ENCODE measurements at regions not wholly inside any gene's neighbourhood (a gene's known extent, or its start where the extent isn't known, plus 50 kb on each side); places are given as distances from the start of the nearest gene placed in this dataset.

- no peak for DNase-seq (ENCODE audit: low read depth in 2 of 2)
Measured at GRCh38 chr5:135662061-135662481, 83.3 kb upstream of the CXCL14 start.

GRCh38 chr5:135660826-135661575 is 82.2 kb upstream of the CXCL14 start:
- no peak for DNase-seq (ENCODE audit: low read depth in 2 of 2)

GRCh38 chr5:135657536-135658305 is 78.9 kb upstream of the CXCL14 start:
- DNase-seq (ENCODE audit: low read depth in 2 of 2), result no peak

GRCh38 chr5:135655468-135655815 is 76.7 kb upstream of the CXCL14 start:
- DNase-seq (ENCODE audit: low read depth in 2 of 2), result no peak

DNA sequence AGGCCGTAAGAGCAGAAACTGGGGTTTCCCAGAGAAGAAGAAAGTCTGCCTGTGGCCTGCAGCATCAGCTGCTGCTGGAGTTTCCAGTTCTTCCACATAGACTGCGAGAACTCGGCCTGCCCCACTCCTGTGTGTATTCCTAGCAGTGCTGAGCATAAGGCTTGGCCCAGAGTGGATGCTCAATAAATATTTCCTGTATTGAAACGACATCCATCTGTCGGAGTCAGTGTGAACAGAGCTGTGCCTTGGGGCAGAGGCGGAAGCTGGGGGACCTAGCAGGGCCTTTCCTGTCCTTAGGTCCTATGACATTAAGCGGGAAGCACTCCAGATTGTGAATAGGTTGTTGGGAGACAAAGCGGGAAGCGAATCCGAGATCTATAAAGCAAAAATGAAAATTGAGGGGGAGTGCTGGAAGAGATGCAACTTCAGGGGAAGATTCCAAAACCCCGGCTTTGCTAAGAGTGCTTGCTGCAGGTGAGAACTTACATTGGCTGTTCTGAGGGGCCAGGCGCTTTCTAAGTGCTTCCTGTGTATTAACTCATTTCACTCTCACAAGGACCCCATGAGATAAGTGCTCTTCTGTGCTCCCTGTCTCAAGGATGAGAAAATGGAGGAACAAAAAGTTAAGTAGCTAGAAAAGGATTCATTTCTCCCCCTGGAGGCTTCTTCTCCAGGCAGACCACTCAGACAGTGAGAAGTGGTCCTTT is 76.1 kb upstream of the CXCL14 start:
- DNase-seq (ENCODE audit: low read depth in 2 of 2), result no peak

GRCh38 chr5:135651156-135651555 is 72.4 kb upstream of the CXCL14 start:
- DNase-seq (ENCODE audit: low read depth in 2 of 2), result no peak

DNA sequence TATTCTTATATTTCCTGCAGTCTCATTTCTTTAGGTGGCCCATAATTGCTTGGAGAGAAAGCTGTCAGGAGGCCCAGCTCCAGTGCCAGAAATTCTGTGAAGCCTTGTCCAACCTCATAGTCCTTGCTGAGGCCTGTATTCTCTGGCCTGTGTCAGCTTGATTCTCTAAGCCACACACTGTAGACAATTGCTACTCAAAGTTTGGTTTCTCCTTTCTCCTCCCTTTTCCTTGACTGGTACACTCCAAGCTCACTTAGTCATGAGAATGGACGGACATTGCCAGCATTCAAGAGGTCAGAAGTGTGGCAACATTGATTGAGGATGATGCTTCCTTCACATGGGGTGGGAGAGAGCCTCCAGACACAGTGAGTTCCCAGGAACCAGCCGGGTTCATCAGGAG is 71.3 kb upstream of the CXCL14 start:
- DNase-seq (ENCODE audit: low read depth in 2 of 2), result no peak

GRCh38 chr5:135649435-135649834 is 70.6 kb upstream of the CXCL14 start:
- no peak for DNase-seq (ENCODE audit: low read depth in 2 of 2)

DNA sequence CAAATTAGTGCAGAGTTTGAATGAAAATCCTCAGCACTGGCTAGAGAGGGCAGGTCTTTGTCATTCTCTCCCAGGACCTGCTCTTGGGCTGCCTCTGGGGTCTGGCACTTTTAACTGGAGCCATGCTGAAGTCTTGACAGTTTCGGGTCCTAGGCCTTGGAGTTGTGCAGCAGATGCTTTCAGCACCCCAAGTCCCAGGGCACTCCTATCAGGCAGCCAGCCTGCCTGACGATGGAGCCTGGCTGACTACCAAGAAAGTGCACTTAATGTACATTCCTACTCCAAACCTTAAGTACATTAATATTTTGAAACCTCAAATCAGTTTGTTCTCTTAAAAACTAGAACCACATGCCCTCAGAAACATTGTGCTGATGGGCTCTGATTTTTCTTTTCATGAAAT is 69.3 kb upstream of the CXCL14 start:
- DNase-seq (ENCODE audit: low read depth in 2 of 2), result no peak

DNA sequence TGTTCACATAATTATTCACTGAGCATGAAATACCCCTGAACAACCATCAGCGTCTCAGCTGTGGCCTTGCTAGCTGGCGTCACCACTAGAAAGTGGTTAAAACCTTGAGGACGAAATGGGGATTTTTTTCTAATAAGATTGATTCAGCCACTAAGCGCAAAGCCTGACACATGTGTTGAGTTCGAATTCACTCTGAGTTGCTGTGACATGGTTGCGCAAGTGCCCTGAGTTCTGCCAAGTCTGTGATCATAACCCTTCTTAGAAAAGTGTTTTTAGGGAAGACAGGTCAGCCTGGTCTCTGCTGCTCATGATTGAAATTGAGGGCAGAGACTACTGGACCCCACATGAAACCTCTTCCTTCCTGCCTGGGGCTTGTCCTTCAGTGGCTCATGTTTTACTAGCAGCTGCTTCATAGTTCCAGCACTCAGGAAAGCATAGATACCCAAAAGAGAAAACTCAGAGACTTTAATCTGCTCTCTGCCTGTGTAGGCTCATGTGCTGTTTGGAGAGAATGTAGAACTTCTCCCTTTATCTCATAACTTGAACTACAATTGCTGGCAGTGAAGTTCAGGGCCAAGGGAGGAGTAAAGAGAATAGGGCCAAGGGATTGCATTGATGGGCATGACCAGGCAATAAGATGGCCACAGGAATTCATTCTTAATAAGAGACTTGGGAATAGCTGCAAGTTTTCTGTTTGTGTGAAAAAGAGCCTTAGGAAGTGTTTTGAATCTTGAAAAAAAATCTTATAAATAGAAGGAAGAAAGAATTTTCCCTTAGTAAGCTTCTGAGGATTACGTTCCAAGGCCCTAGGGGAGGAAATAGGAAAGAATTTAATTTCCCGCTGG is 66.8 kb upstream of the CXCL14 start:
- DNase-seq (ENCODE audit: low read depth in 2 of 2), result no peak

GRCh38 chr5:135644816-135645215 is 66.0 kb upstream of the CXCL14 start:
- no peak for DNase-seq (ENCODE audit: low read depth in 2 of 2)

GRCh38 chr5:135643881-135644766 is 65.3 kb upstream of the CXCL14 start:
- DNase-seq (ENCODE audit: low read depth in 2 of 2), result no peak

DNA sequence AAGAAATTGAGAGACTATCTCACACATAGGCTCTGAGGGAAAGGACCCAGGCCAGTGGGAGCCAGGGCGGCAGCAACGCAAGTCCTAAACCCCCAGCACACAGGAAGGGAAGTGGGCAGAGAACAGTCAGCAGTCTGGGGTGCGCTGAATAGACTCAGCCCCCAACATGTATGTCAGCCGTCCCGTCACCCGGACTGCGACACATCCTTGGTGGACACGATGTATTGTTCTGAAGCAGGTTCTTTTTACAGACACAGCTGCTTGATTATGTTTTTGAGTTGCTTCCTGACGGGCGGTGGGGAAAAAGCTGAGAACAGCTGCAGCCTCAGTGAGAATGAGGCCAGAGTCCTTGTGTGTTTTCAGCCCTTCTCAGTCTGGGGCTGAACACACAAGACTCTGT is 64.1 kb upstream of the CXCL14 start:
- DNase-seq (ENCODE audit: low read depth in 2 of 2), result no peak

DNA sequence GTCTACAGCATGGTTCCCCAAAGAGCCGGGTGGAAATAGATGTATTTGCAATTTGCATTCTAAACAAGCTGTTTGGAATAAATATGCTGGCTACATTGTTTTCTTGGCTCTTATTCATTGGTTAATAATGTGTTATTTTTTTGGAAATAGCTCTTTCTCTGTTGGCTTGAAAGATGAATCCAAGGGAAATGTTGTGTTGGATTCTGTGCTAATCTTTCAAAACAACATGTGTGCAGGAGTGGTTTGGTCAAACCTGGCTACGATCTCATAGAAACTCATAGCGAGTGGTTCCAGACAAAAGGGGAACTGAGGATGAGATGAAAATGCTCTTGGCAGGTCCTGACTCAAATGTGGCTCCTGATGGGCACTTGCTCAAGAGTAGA is 63.7 kb upstream of the CXCL14 start:
- no peak for DNase-seq (ENCODE audit: low read depth in 2 of 2)

- DNase-seq (ENCODE audit: low read depth in 2 of 2), result no peak
Measured at GRCh38 chr5:135641734-135642487, 63.1 kb upstream of the CXCL14 start.

GRCh38 chr5:135641319-135641718 is 62.5 kb upstream of the CXCL14 start:
- DNase-seq (ENCODE audit: low read depth in 2 of 2), result no peak

- DNase-seq (ENCODE audit: low read depth in 2 of 2), result no peak
Measured at GRCh38 chr5:135635451-135635850, 56.7 kb upstream of the CXCL14 start.

DNA sequence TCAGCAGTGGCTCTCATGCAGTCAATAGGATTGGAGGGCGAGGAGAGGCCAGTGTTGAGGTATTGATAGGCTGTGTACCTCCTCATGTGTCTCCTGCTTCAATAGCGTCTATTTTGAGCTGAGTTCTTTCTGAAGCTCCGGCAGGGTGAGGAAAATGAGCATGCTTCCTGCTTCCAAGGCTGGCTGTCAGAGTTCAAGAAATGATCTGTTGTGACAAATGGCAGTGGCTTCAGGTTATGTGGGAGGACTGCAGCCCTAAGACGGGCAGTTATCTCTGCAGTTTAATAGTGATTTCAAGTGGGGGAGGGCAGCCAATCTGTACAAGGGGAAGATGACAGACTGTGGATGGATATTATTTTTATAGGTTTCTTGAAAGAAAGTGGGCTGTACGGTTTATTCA is 54.0 kb upstream of the CXCL14 start:
- DNase-seq (ENCODE audit: low read depth in 2 of 2), result no peak

DNA sequence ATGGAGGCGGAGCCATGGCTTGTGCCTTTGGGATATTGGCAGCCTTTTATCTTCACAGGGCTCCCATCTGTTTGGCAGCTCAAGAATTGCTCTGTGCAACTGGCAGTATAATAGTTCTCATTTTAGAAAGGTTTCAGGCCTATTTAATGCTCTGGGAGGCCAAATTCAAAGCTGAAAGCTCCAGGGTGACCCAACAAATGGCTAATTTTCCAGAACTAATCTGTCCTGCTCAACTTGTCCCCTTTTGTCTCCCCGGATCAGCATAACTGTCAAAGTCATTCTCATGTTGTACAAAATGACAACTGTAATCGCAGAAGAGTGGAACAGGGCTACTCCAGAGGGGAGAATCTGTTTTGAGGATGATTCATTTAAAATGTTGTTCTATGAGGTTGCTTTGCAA is 52.6 kb upstream of the CXCL14 start:
- no peak for DNase-seq (ENCODE audit: low read depth in 2 of 2)

DNA sequence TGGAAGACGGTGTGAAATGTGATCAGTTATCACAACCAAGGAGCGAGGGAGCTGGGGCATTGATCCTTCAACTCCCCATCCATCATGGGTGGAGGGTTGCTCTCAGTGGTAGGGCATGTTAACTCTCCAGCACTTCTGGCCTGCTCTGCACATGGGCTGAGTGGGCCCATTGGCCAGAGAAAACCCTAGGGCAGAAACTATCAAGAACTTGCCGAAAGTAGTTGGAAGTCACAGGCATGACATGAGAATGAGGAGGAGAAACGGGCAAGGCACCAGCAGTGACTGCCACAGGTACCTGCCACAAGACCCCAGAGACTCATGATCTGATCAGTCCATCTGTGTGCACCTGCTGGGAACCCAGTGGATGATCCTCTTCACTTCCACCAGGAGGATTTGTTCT is 50.9 kb upstream of the CXCL14 start:
- DNase-seq (ENCODE audit: low read depth in 2 of 2), result no peak

All from fibroblast of skin of left biceps (primary cell).